CD14-positive monocyte (primary cell): ENCODE measurements at regions not wholly inside any gene's neighbourhood (a gene's known extent, or its start where the extent isn't known, plus 50 kb on each side); places are given as distances from the start of the nearest gene placed in this dataset.
A peak's percentile ranks its signal among the peaks of the same experiment; 100 is the strongest.

ENCODE experiments used
- DNase-seq, 3 donors: peaks; one replicate each; pipeline ENCODE4 v3.0.0-alpha.2; 2011 to 2022
- H2AFZ ChIP-seq: 2 replicates; pipeline ENCODE4 v1.6.0; 2012; ENCODE audit warnings: mild to moderate bottlenecking, low read depth, low read length, inconsistent platforms; ENCODE audit not compliant: insufficient read depth, poor library complexity, severe bottlenecking
- H3K27ac ChIP-seq, 2 donors: 1 replicate in 1 of 2; 2 replicates in 1 of 2; pipeline ENCODE4 v1.5.1; 2012 to 2013; ENCODE audit warnings: low read length in 2 of 2, control low read depth in 1 of 2, inconsistent platforms in 1 of 2, low read depth in 1 of 2, mild to moderate bottlenecking in 1 of 2
- H3K27me3 ChIP-seq, 2 donors: one replicate each; pipeline versions ENCODE4 v1.6.0 to v1.6.1; 2011 to 2013; ENCODE audit warnings: low read length in 2 of 2; ENCODE audit not compliant: control insufficient read depth in 2 of 2, insufficient read depth in 2 of 2
- H3K36me3 ChIP-seq, 2 donors: replicated peaks in 1 of 2; 1 replicate in 1 of 2; 2 replicates in 1 of 2; pipeline versions ENCODE4 v1.5.1 to v1.6.1; 2012 to 2013; ENCODE audit warnings: low read length in 2 of 2, control low read depth in 1 of 2, inconsistent platforms in 1 of 2, mild to moderate bottlenecking in 1 of 2; ENCODE audit not compliant: insufficient read depth in 2 of 2, control insufficient read depth in 1 of 2
- H3K4me1 ChIP-seq, 2 donors: 1 replicate in 1 of 2; 2 replicates in 1 of 2; pipeline versions ENCODE4 v1.5.1 to v1.6.1; 2012 to 2013; ENCODE audit warnings: low read length in 2 of 2, control low read depth in 1 of 2, inconsistent platforms in 1 of 2, mild to moderate bottlenecking in 1 of 2, moderate library complexity in 1 of 2; ENCODE audit not compliant: insufficient read depth in 2 of 2, control insufficient read depth in 1 of 2
- H3K4me2 ChIP-seq: replicated peaks from 2 replicates; pipeline ENCODE3; 2012; ENCODE audit warnings: low read length, moderate library complexity, mild to moderate bottlenecking; ENCODE audit not compliant: poor library complexity, severe bottlenecking; ENCODE audit errors: extremely low read depth
- H3K4me3 ChIP-seq, 3 experiments: fragments of 200-600 bp in 1 of 3; sonication (generic) in 1 of 3; replicated peaks in 1 of 3; 1 replicate in 2 of 3; 2 replicates in 1 of 3; pipeline ENCODE4 v1.5.1; 2011 to 2013; ENCODE audit warnings: low read length in 3 of 3, mild to moderate bottlenecking in 3 of 3, control low read depth in 2 of 3, low read depth in 2 of 3, inconsistent platforms in 1 of 3, moderate library complexity in 1 of 3
- H3K79me2 ChIP-seq: 2 replicates; pipeline ENCODE4 v1.6.0; 2012; ENCODE audit warnings: mild to moderate bottlenecking, control low read depth, inconsistent platforms, low read length, moderate library complexity; ENCODE audit not compliant: insufficient read depth
- H3K9ac ChIP-seq: 2 replicates; pipeline ENCODE4 v1.6.0; 2017; ENCODE audit warnings: low read length, mild to moderate bottlenecking; ENCODE audit not compliant: insufficient read depth, poor library complexity, severe bottlenecking
- H3K9me3 ChIP-seq, 2 donors: replicated peaks in 1 of 2; 1 replicate in 1 of 2; 2 replicates in 1 of 2; pipeline versions ENCODE4 v1.5.1 to v1.6.1; 2012 to 2013; ENCODE audit warnings: low read length in 2 of 2, control low read depth in 1 of 2; ENCODE audit not compliant: control insufficient read depth in 1 of 2, insufficient read depth in 1 of 2
- H4K20me1 ChIP-seq: 2 replicates; pipeline ENCODE4 v1.6.0; 2012; ENCODE audit warnings: mild to moderate bottlenecking, low read length, control low read depth, moderate library complexity; ENCODE audit not compliant: insufficient read depth
- H3K27ac Mint-ChIP-seq, 7 donors: one replicate each; pipeline ENCODE4 v1.8.0; 2020; ENCODE audit warnings: mild to moderate bottlenecking in 7 of 7, mixed read lengths in 7 of 7, moderate library complexity in 6 of 7, inconsistent platforms in 2 of 7
- H3K27me3 Mint-ChIP-seq, 3 donors: one replicate each; pipeline ENCODE4 v1.8.0; 2021 to 2022; ENCODE audit warnings: low read depth in 3 of 3, mild to moderate bottlenecking in 3 of 3, mixed read lengths in 3 of 3, moderate library complexity in 3 of 3, inconsistent platforms in 1 of 3
- H3K36me3 Mint-ChIP-seq, 2 donors: one replicate each; pipeline ENCODE4 v1.8.0; 2020; ENCODE audit warnings: mixed read lengths in 2 of 2, inconsistent platforms in 1 of 2, mild to moderate bottlenecking in 1 of 2
- H3K4me1 Mint-ChIP-seq: one replicate; pipeline ENCODE4 v1.8.0; 2020; ENCODE audit warnings: mild to moderate bottlenecking, mixed read lengths
- H3K4me3 Mint-ChIP-seq, 2 donors: one replicate each; pipeline ENCODE4 v1.8.0; 2020; ENCODE audit warnings: mild to moderate bottlenecking in 2 of 2, mixed read lengths in 2 of 2, moderate library complexity in 1 of 2
- H3K9me3 Mint-ChIP-seq, 7 donors: one replicate each; pipeline ENCODE4 v1.8.0; 2020 to 2022; ENCODE audit warnings: mixed read lengths in 7 of 7, mild to moderate bottlenecking in 6 of 7, moderate library complexity in 6 of 7, inconsistent platforms in 2 of 7
- WGBS: methylation state at CpG from one replicate; pipeline ENCODE4 v1.1.5; 2013; ENCODE audit warnings: missing lambda C conversion rate; ENCODE audit not compliant: insufficient coverage; 5-methylcytosine and 5-hydroxymethylcytosine counted together
- intact Hi-C, 2 donors: fragments of 100-400 bp; cut with micrococcal nuclease; formaldehyde crosslinking; loops; one replicate each; pipeline versions ENCODE4 v1.15.0 to v1.15.1; 2023
- TF ChIP-seq, protein P1 (sequence below): fragments of 200-600 bp; IDR thresholded peaks from one replicate; pipeline ENCODE4 v1.8.0; 2022; ENCODE audit warnings: antibody characterized with exemption, mild to moderate bottlenecking

DNA sequence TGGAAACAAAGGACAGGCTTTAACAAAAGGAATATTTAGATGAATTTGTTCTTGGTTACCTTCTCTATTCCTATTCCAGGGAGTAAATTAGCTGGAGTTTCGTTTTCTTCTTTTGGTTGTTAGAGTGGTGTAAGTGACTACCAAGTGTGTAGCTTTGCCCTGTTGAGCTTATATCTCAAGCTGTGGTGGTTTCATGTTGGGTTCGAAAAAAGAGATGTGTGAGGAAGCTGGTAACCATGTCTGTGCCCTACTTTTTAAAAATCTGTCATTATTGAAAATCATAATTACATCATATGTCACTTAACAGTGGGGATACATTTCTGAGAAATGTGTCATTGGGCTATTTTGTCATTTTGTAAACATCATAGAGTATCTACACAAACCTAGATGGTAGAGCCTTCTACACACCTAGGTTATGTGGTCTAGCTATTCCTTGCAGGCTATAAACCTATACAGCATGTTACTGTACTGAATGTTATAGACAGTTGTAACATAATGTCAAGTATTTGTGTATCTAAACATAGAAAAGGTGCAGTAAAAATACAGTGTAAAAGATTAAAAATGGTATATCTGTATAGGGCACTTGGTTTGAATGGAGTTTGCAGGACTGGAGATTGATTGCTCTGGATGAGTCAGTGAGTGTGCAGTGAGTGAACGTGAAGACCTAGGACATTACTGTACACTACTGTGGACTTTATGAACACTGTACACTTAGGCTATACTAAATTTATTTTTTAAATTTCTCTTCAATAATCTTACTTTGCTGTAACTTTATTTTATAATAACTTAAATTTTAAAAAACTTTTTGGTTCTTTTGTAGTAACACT, 90.4 kb downstream of the SEPTIN7 start:
- Mint-ChIP-seq H3K36me3 (peaks cover 39% of the 10 kb centered on the region in 2 donors), H3K4me3 (no peak overlapping the region), H3K27ac (no peak overlapping the region), H3K27me3 (no peaks in the 10 kb centered on the region), H3K4me1 (peaks cover 3% of the 10 kb centered on the region), H3K9me3 (no peaks in the 10 kb centered on the region)
- no peak overlapping the region for H2AFZ ChIP-seq
- intact Hi-C loops, result loop anchor here in 1 of 2 donors (10.0 kb wide), 1 partner anchor 86 kb away; the partner anchor contains the start of gene SEPTIN7
- H4K20me1 ChIP-seq, result no peaks in the 10 kb centered on the region
- H3K9me3 ChIP-seq, result no peaks in the 10 kb centered on the region
- H3K79me2 ChIP-seq, result no peaks in the 10 kb centered on the region
- peaks cover 18 to 76% of the 10 kb centered on the region in 2 donors for H3K36me3 ChIP-seq
- H3K4me1 ChIP-seq, result no peaks in the 10 kb centered on the region
- no peak overlapping the region for H3K9ac ChIP-seq
- no CpG with 5 or more reads among the region's 3 CpGs for WGBS
- TF ChIP-seq, protein P1, sequence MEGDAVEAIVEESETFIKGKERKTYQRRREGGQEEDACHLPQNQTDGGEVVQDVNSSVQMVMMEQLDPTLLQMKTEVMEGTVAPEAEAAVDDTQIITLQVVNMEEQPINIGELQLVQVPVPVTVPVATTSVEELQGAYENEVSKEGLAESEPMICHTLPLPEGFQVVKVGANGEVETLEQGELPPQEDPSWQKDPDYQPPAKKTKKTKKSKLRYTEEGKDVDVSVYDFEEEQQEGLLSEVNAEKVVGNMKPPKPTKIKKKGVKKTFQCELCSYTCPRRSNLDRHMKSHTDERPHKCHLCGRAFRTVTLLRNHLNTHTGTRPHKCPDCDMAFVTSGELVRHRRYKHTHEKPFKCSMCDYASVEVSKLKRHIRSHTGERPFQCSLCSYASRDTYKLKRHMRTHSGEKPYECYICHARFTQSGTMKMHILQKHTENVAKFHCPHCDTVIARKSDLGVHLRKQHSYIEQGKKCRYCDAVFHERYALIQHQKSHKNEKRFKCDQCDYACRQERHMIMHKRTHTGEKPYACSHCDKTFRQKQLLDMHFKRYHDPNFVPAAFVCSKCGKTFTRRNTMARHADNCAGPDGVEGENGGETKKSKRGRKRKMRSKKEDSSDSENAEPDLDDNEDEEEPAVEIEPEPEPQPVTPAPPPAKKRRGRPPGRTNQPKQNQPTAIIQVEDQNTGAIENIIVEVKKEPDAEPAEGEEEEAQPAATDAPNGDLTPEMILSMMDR, result no peak
- no peak for DNase-seq
- H3K4me2 ChIP-seq, result no peak overlapping the region
- no peaks in the 10 kb centered on the region for H3K27me3 ChIP-seq
- no peak overlapping the region for H3K27ac ChIP-seq
- H3K4me3 ChIP-seq, result no peak overlapping the region

DNA sequence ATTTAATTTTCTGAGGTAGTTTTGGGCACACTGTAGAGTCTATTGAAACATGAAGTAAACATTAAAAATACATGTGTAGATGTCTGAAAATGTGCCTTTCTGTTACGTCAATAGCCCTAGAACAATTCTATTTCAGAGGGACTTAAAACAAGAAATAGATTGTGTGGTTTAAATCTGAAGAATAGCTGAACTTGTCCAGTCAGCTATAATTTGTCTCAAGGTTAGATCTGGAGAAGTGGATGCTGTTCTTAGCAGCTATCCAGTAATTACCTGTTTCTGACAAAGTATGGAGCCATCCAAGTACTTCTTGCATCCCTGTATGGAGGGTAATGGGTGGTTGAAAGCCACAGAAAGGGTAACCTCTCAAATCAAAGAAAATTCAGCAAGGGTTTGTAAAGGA, 92.8 kb downstream of the SEPTIN7 start:
- H3K27me3 Mint-ChIP-seq, result no peaks in the 10 kb centered on the region
- H3K4me3 Mint-ChIP-seq, result no peak overlapping the region
- TF ChIP-seq, protein P1, result no peak
- intact Hi-C loops, result loop anchor here in 1 of 2 donors (10.0 kb wide), 1 partner anchor 89 kb away; the partner anchor contains the start of gene SEPTIN7
- Histone ChIP-seq H3K4me1 (no peaks in the 10 kb centered on the region), H2AFZ (no peak overlapping the region), H3K36me3 (peaks cover 21 to 75% of the 10 kb centered on the region in 2 donors), H3K9ac (no peak overlapping the region), H3K4me3 (no peak overlapping the region), H4K20me1 (no peaks in the 10 kb centered on the region), H3K9me3 (no peaks in the 10 kb centered on the region), H3K27me3 (no peaks in the 10 kb centered on the region), H3K27ac (no peak overlapping the region), H3K4me2 (no peak overlapping the region), H3K79me2 (no peaks in the 10 kb centered on the region)
- no peaks in the 10 kb centered on the region for H3K4me1 Mint-ChIP-seq
- no peaks in the 10 kb centered on the region for H3K9me3 Mint-ChIP-seq
- DNase-seq, result no peak
- H3K27ac Mint-ChIP-seq, result peak overlapping the region in 1 of 7 donors; percentile 8
- H3K36me3 Mint-ChIP-seq, result peaks cover 34 to 35% of the 10 kb centered on the region in 2 donors
- no CpG with 5 or more reads among the region's 1 CpG for WGBS
